H1 (cell line): ENCODE measurements at regions not wholly inside any gene's neighbourhood (a gene's known extent, or its start where the extent isn't known, plus 50 kb on each side); places are given as distances from the start of the nearest gene placed in this dataset.

Experiments
- CHD1 ChIP-seq: IDR thresholded peaks from 2 replicates; pipeline ENCODE4 v1.6.1; 2012; ENCODE audit warnings: low read depth, low read length, improper control_type of control experiment
- CHD2 ChIP-seq: IDR thresholded peaks from 2 replicates; pipeline ENCODE4 v1.6.1; 2012; ENCODE audit warnings: low read length, improper control_type of control experiment
- RXRA ChIP-seq: IDR thresholded peaks from 2 replicates; pipeline ENCODE4 v1.6.1; 2011; ENCODE audit warnings: low read depth, mild to moderate bottlenecking, low read length, moderate library complexity; ENCODE audit not compliant: insufficient read depth

DNA sequence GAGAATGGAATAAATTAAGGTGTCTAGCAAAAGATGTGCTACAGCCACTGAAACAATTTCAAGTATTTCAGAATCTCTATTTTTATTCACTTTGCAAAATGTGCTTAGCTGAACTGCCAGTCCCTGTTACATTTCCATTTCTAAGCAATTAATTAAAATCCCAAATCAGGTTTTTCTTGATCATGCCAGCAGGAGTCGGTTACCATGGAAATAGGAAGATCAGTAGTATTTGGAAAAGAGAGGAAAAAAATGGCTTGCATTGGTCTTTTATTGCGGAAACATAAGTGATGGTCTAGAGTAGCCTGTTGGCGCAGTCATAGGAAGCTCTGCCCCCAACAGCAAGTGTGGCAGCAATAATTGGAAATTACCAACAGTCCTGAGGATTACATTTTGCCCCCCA lies 867.1 kb downstream of the GATA3 start (continued):
- TF ChIP-seq CHD2 (no peak), RXRA (no peak), CHD1 (no peak)
